GM18870 (cell line): ENCODE measurements at regions not wholly inside any gene's neighbourhood (a gene's known extent, or its start where the extent isn't known, plus 50 kb on each side); places are given as distances from the start of the nearest gene placed in this dataset.
"Not testable (repeated sequence)": the region's sequence is repeated elsewhere in the genome, so short reads cannot be mapped to it uniquely, and the experiment has no call there.

Experiments
- ATAC-seq: cut with Tn5 transposase; IDR thresholded peaks from one replicate; pipeline ENCODE4 v1.9.1; 2021; ENCODE audit warnings: moderate library complexity; ENCODE audit not compliant: unreplicated experiment

- ATAC-seq, result no peak
These were observed 388.4 kb upstream of the HS3ST1 start for GRCh38 chr4:11817088-11817487.

DNA sequence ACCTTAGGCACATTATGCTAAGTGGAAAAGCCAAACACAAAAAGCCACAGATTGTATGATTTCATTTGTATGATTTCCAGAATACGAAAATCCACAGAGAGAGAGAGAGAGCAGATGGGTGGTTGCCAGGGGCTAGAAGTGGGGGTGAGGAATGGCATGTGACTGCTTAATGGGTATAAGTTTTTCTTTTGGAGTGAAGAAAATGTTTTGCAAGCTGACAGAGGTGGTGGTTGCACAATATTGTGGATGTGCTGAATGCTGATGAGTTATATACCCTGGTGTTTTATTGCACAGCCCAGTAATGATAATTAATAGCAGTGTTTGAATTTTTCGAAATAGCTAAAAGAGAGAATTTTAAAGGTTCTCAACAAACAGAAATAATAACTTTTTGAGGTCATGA lies 386.1 kb upstream of the HS3ST1 start:
- no peak for ATAC-seq

GRCh38 chr4:11813951-11814446 lies 385.3 kb upstream of the HS3ST1 start:
- ATAC-seq, result no peak

DNA sequence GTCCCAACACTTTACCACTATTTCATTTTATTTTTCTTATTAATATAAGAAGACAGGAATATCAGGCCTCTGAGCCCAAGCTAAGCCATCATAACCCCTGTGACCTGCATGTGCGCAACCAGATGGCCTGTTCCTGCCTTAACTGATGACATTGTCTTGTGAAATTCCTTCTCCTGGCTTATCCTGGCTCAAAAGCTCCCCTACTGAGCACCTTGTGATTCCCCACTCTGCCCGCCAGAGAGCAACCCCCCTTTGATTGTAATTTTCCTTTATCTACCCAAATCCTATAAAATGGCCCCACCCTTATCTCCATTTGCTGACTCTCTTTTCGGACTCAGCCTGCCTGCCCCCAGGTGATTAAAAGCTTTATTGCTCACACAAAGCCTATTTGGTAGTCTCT lies 382.8 kb upstream of the HS3ST1 start:
- ATAC-seq, result not testable (repeated sequence)

DNA sequence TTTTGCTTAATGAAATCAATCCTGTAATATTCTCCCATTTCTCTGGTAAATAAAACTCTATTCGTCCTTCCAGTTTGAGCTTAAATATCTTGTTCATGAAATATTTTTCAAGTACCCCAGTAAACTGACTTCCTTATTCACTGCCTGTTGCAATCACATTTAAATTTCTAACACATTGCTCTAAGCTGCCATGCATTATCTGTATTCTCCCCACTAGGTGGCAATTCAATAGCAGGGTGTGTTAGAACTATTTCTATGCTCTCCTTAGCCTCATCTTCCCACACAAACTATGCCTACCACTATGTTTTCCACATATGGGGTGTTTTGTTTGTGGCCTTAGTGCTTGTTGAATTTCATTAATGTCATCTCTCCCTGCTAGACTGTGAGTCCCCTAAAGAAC lies 377.1 kb upstream of the HS3ST1 start:
- ATAC-seq, result no peak

GRCh38 chr4:11801466-11802446 lies 373.1 kb upstream of the HS3ST1 start:
- ATAC-seq, result peak; percentile 91

- ATAC-seq, result no peak
These were observed 370.5 kb upstream of the HS3ST1 start for GRCh38 chr4:11799196-11799595.

DNA sequence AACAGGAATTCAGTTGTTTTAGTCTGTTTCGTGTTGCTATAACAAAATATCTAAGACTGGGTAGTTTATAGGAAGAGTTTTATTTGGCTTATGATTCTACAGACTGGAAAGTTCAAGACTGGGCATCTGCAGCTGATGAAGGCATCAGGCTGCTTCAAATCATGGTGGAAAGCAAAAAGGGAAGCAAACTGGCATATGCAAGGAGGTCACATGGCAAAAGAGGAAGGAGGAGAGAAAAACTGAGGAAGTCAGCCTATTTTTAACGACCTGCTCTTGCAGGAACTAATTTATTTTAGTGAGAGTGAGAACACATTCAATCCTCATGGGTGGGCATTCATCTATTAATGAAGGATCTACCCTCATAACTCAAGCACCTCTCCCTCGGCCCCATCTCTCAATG lies 363.1 kb upstream of the HS3ST1 start:
- ATAC-seq, result no peak

DNA sequence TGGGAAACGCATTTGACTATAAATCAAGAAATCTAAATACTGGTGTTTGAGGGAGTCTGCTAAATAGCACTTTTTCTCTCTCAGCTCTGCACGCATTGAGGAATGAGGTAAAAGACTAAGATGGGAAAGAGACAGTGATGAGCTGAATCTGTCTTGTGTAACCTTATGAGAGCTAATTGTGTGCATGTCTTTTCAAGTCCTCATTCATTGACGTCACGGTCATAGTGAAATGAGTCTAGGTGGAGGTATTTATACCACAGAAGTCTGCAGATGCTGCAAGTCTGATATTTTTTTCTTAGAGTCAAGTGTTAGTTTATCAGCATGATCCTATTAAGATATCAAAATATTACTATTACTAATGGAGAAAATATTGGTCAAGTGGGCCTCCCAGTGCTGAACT lies 361.5 kb upstream of the HS3ST1 start:
- ATAC-seq, result no peak

DNA sequence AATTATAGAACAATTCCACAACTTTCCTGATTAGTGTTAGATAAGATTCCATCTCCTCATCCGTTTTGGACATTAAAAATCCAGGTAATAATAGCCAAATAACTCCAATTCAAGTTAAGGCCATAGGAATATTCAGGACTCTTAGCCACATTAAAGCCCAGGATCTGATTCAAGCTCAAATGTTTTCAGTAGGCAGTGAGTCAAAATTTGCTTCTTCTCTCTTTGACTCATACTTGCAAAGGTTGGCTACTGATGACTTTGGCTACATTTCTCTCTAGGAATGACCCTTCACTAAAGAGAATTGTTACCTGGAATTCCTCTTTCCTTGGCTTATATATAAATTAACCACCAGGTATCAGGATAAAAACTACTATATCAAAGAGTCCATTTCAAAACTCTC lies 354.9 kb upstream of the HS3ST1 start:
- no peak for ATAC-seq

DNA sequence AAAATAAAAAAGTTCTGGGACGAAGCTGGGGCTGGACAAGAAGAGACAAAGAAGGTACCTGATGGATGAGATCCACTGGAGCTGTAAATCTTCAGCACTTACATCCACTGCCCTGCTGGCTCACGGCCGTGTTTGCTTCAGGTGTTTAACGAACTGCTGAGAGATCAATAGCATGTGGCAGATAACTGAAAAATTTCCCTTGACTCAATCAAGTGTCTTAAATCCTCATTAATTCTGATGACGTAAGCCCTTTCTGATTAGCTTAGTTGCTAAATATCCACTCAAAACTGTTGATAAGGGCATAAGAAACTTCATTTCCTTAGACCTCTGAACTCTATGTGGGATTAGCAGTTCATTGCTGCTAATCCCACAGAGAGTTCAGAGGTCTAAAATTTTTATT lies 354.2 kb upstream of the HS3ST1 start:
- ATAC-seq, result no peak

GRCh38 chr4:11777447-11777846 lies 348.8 kb upstream of the HS3ST1 start:
- ATAC-seq, result no peak

GRCh38 chr4:11774346-11774745 lies 345.7 kb upstream of the HS3ST1 start:
- ATAC-seq, result no peak

DNA sequence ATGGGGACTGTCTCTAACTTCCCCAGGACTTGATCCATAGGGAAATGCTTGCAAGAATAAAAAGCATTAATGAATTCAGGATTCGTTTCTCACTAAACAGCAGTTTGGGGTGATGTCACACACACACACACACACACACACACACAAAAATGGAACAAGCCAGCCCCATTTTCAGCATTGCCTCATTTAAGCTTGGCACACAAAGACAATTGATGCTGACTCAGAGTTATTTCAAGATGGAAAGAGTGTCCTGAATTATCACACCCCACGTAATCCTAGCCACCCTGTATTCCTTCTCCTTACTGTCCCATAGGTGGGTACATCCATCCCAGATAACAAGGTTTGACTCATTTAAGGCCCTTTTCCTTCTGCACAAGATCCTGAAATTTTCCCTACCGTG lies 345.1 kb upstream of the HS3ST1 start:
- no peak for ATAC-seq

GRCh38 chr4:11769434-11769833 lies 340.7 kb upstream of the HS3ST1 start:
- ATAC-seq, result no peak

- no peak for ATAC-seq
These were observed 339.7 kb upstream of the HS3ST1 start for GRCh38 chr4:11768251-11768972.

- peak; percentile 79 for ATAC-seq
These were observed 337.3 kb upstream of the HS3ST1 start for GRCh38 chr4:11765849-11766453.

DNA sequence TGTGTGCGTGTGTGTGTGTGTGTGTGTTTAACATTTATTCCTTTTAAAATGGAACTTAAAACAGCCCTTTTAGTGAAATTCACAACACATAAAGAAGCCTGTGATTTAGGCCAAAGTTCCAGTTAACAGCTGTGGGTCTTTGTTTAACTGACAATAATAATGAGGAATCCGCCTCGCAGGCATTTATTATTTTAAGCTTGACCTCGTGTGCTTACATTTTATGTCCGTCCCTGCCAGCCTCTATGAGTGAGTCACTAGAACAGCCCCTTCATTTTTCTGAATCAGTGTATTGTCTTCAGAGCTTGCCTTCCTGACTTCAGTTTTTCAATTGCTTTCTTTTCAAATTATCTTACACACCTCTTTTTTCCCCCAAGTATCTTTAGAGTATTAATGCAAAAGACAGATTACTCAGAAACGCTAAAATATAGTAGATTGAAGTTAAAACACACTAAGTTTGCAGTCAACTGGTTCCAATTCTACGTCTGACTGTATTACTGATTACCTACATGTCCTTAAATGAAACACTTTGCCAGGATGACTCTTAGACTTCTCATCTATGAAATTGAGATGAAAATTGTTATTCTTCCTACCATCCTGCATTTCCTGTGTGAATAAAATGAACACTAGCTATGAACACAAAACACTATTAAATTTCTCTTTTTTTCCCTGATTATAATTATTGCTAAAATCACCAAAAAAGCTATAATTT lies 319.6 kb upstream of the HS3ST1 start:
- ATAC-seq, result no peak

DNA sequence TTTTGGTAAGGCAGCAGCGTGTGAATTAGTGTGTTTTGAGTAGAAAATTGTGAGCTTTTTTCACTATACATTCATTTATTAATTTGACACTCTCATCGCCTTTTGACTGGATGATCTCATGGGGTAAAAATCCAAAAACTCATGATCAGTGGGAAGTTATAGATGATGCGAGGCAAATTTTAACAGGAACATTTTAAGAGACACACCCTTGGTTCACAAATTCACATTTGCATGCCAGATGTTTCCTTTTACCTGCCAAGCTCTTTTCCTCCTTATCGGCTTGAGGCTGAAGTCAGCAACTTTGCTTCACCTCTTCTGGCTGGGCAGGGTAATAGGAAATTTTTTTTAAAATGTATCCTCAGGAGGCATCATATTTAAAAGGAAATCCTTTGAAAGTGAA lies 318.0 kb upstream of the HS3ST1 start:
- no peak for ATAC-seq

- no peak for ATAC-seq
These were observed 315.3 kb upstream of the HS3ST1 start for GRCh38 chr4:11743976-11744375.

DNA sequence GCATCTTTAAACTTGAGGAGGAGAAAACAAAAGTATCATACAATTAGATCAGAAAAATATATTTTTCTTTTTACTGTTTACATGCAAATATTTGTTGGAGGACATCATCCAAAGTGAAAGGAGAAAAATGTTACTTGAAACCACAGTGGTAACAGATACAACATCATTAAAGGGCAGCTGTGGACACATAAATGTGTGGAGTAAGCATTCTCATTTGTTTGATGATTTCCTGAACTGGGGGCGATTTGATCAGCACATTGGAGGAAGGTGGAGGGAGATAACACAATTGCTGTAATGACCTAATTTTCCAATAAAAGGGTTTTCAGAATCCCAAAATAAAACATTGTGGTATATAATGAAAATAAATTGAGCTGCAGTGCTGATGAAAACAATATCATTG lies 314.5 kb upstream of the HS3ST1 start:
- ATAC-seq, result no peak
